Liver (tissue), 8 donors: ENCODE measurements at regions not wholly inside any gene's neighbourhood (a gene's known extent, or its start where the extent isn't known, plus 50 kb on each side); places are given as distances from the start of the nearest gene placed in this dataset.
"Not testable (repeated sequence)": the region's sequence is repeated elsewhere in the genome, so short reads cannot be mapped to it uniquely, and the experiment has no call there.

Source experiments
- DNase-seq: peaks from one replicate; pipeline ENCODE4 v3.0.0-alpha.2; 2017; ENCODE audit warnings: low spot score
- H3K27ac ChIP-seq, 2 donors: one replicate each; pipeline ENCODE4 v1.7.0; 2013; ENCODE audit warnings: inconsistent platforms in 2 of 2, low read length in 2 of 2, control low read depth in 1 of 2, low read depth in 1 of 2, mild to moderate bottlenecking in 1 of 2
- H3K27me3 ChIP-seq, 4 donors: one replicate each; pipeline versions ENCODE4 v1.6.1 to v1.7.0; 2013; ENCODE audit warnings: low read length in 3 of 4, inconsistent platforms in 1 of 4, mild to moderate bottlenecking in 1 of 4, moderate library complexity in 1 of 4; ENCODE audit not compliant: control insufficient read depth in 4 of 4, insufficient read depth in 4 of 4
- H3K36me3 ChIP-seq, 4 donors: one replicate each; pipeline versions ENCODE4 v1.6.1 to v1.7.0; 2013; ENCODE audit warnings: low read length in 3 of 4, mild to moderate bottlenecking in 3 of 4, low read depth in 1 of 4, moderate library complexity in 1 of 4; ENCODE audit not compliant: control insufficient read depth in 4 of 4, insufficient read depth in 3 of 4
- H3K4me1 ChIP-seq, 4 donors: one replicate each; pipeline versions ENCODE4 v1.6.1 to v1.7.0; 2013; ENCODE audit warnings: low read length in 3 of 4, mild to moderate bottlenecking in 3 of 4, moderate library complexity in 1 of 4; ENCODE audit not compliant: control insufficient read depth in 4 of 4, insufficient read depth in 4 of 4
- H3K4me3 ChIP-seq, 3 donors: one replicate each; pipeline versions ENCODE4 v1.6.1 to v1.7.0; 2013; ENCODE audit warnings: low read length in 3 of 3, control low read depth in 1 of 3, low read depth in 1 of 3, mild to moderate bottlenecking in 1 of 3
- H3K9ac ChIP-seq, 2 donors: one replicate each; pipeline ENCODE4 v1.7.0; 2013; ENCODE audit warnings: low read length in 2 of 2, mild to moderate bottlenecking in 2 of 2, moderate library complexity in 2 of 2, control low read depth in 1 of 2, low read depth in 1 of 2
- H3K9me3 ChIP-seq, 4 donors: one replicate each; pipeline versions ENCODE4 v1.6.1 to v1.7.0; 2013; ENCODE audit warnings: low read length in 3 of 4; ENCODE audit not compliant: control insufficient read depth in 4 of 4
- ATF3 ChIP-seq: IDR thresholded peaks from 2 replicates; pipeline ENCODE4 v1.6.1; 2016; ENCODE audit warnings: antibody characterized with exemption
- CTCF ChIP-seq: fragments of 150-350 bp; IDR thresholded peaks from 2 replicates; pipeline ENCODE4 v1.5.1; 2017; ENCODE audit warnings: improper control_type of control experiment, low read depth, low read length; ENCODE audit not compliant: missing input control
- EGR1 ChIP-seq, 2 donors: IDR thresholded peaks; 2 replicates each; pipeline ENCODE4 v1.6.1; 2016 to 2018; ENCODE audit warnings: antibody characterized with exemption in 2 of 2, low read depth in 2 of 2
- FOXA1 ChIP-seq: IDR thresholded peaks from 2 replicates; pipeline ENCODE4 v1.6.1; 2016; ENCODE audit warnings: antibody characterized with exemption
- FOXA2 ChIP-seq: IDR thresholded peaks from 2 replicates; pipeline ENCODE4 v1.6.1; 2016; ENCODE audit warnings: antibody characterized with exemption
- GABPA ChIP-seq, 2 donors: IDR thresholded peaks in 1 of 2; conservative IDR thresholded peaks in 1 of 2; 2 replicates each; pipeline ENCODE4 v1.6.1; 2016; ENCODE audit warnings: antibody characterized with exemption in 2 of 2, mild to moderate bottlenecking in 1 of 2, moderate library complexity in 1 of 2
- HNF4A ChIP-seq, 2 donors: conservative IDR thresholded peaks; 2 replicates each; pipeline ENCODE4 v1.6.1; 2016; ENCODE audit warnings: antibody characterized with exemption in 2 of 2, mild to moderate bottlenecking in 2 of 2
- HNF4G ChIP-seq: IDR thresholded peaks from 2 replicates; pipeline ENCODE4 v1.6.1; 2016; ENCODE audit warnings: antibody characterized with exemption
- JUND ChIP-seq, 2 donors: IDR thresholded peaks; 2 replicates each; pipeline ENCODE4 v1.6.1; 2016; ENCODE audit warnings: antibody characterized with exemption in 2 of 2
- MAX ChIP-seq: IDR thresholded peaks from 2 replicates; pipeline ENCODE4 v1.6.1; 2016; ENCODE audit warnings: antibody characterized with exemption
- NR2F2 ChIP-seq: IDR thresholded peaks from 2 replicates; pipeline ENCODE4 v1.6.1; 2016; ENCODE audit warnings: antibody characterized with exemption
- RAD21 ChIP-seq, 2 donors: IDR thresholded peaks; 2 replicates each; pipeline ENCODE4 v1.6.1; 2016; ENCODE audit warnings: antibody characterized with exemption in 2 of 2, mild to moderate bottlenecking in 2 of 2
- RXRA ChIP-seq, 2 donors: IDR thresholded peaks; 2 replicates each; pipeline ENCODE4 v1.6.1; 2017 to 2018; ENCODE audit warnings: antibody characterized with exemption in 2 of 2, mild to moderate bottlenecking in 1 of 2
- SP1 ChIP-seq: IDR thresholded peaks from 2 replicates; pipeline ENCODE4 v1.6.1; 2018; ENCODE audit warnings: antibody characterized with exemption, mild to moderate bottlenecking
- TAF1 ChIP-seq: conservative IDR thresholded peaks from 2 replicates; pipeline ENCODE4 v1.6.1; 2016; ENCODE audit warnings: antibody characterized with exemption, mild to moderate bottlenecking
- YY1 ChIP-seq: IDR thresholded peaks from 2 replicates; pipeline ENCODE4 v1.6.1; 2016; ENCODE audit warnings: antibody characterized with exemption, mild to moderate bottlenecking
- ZBTB33 ChIP-seq: IDR thresholded peaks from 2 replicates; pipeline ENCODE4 v1.6.1; 2016; ENCODE audit warnings: antibody characterized with exemption
- WGBS: extraction: QIAGEN DNeasy Blood & Tissue Kit; methylation state at CpG from one replicate; pipeline ENCODE4 v1.1.7; 2013; 5-methylcytosine and 5-hydroxymethylcytosine counted together
- TF ChIP-seq, protein P1 (sequence below): IDR thresholded peaks from 2 replicates; pipeline ENCODE4 v1.6.1; 2016; ENCODE audit warnings: antibody characterized with exemption, mild to moderate bottlenecking
- donor health status: healthy.
- donor health status: healthy.
- donor health status: healthy.
- donor health status: healthy.
- donor health status: healthy.

DNA sequence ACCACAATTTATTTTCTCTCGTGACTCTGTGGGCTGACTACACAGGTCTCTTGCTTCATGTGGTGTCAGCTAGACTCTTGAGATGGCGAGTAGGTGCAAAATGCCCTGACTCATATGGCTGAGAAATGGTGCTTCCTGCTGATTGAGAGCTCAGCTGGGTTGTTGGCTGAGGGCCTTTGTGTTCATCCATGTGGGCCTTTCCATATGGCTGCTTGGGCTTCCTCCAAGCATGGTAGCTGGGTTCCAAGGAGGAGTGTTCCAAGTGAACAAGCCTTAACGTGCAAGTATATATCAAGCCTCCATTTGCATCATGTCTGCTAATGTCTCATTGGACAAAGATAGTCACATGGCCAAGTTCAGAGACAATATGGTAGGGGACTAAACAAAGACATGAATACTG, 164.0 kb downstream of the PDCD6IP start:
- 61% methylated on average over 3 of the region's 3 CpGs for WGBS
- H3K27ac ChIP-seq = no peak overlapping the region
- no peaks in the 10 kb centered on the region for H3K27me3 ChIP-seq
- no peak overlapping the region for H3K4me3 ChIP-seq
- no peaks in the 10 kb centered on the region for H3K4me1 ChIP-seq
- H3K9me3 ChIP-seq = peaks cover 0 to 4% (median 0%) of the 10 kb centered on the region in 4 donors
- TF ChIP-seq RXRA (IDR thresholded peaks at IDR 0.05) (no peak), HNF4G (no peak), ATF3 (no peak), NR2F2 (no peak), TAF1 (no peak), JUND (IDR thresholded peaks at IDR 0.05) (no peak), ZBTB33 (no peak), MAX (no peak), CTCF (no peak), SP1 (no peak), EGR1 (IDR thresholded peaks at IDR 0.05; ENCODE audit: low read depth in 2 of 2) (no peak), FOXA1 (no peak), GABPA (IDR thresholded peaks at IDR 0.05 in 1 of 2, conservative IDR thresholded peaks at IDR 0.05 in 1 of 2) (no peak), FOXA2 (no peak), YY1 (no peak), HNF4A (conservative IDR thresholded peaks at IDR 0.05) (no peak), RAD21 (IDR thresholded peaks at IDR 0.05) (no peak)
- TF ChIP-seq, protein P1, sequence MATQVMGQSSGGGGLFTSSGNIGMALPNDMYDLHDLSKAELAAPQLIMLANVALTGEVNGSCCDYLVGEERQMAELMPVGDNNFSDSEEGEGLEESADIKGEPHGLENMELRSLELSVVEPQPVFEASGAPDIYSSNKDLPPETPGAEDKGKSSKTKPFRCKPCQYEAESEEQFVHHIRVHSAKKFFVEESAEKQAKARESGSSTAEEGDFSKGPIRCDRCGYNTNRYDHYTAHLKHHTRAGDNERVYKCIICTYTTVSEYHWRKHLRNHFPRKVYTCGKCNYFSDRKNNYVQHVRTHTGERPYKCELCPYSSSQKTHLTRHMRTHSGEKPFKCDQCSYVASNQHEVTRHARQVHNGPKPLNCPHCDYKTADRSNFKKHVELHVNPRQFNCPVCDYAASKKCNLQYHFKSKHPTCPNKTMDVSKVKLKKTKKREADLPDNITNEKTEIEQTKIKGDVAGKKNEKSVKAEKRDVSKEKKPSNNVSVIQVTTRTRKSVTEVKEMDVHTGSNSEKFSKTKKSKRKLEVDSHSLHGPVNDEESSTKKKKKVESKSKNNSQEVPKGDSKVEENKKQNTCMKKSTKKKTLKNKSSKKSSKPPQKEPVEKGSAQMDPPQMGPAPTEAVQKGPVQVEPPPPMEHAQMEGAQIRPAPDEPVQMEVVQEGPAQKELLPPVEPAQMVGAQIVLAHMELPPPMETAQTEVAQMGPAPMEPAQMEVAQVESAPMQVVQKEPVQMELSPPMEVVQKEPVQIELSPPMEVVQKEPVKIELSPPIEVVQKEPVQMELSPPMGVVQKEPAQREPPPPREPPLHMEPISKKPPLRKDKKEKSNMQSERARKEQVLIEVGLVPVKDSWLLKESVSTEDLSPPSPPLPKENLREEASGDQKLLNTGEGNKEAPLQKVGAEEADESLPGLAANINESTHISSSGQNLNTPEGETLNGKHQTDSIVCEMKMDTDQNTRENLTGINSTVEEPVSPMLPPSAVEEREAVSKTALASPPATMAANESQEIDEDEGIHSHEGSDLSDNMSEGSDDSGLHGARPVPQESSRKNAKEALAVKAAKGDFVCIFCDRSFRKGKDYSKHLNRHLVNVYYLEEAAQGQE = no peak
- no peak for DNase-seq
- H3K36me3 ChIP-seq = no peaks in the 10 kb centered on the region
- no peak overlapping the region for H3K9ac ChIP-seq

- not testable (repeated sequence) for H3K27ac ChIP-seq, H3K36me3 ChIP-seq, H3K9me3 ChIP-seq, H3K4me1 ChIP-seq, DNase-seq, H3K9ac ChIP-seq, H3K4me3 ChIP-seq, H3K27me3 ChIP-seq
- 78% methylated on average over 7 of the region's 7 CpGs for WGBS
These were observed 171.8 kb downstream of the PDCD6IP start for GRCh38 chr3:33970180-33970579.
